Parathyroid adenoma (tissue), 2 donors: ENCODE measurements at regions not wholly inside any gene's neighbourhood (a gene's known extent, or its start where the extent isn't known, plus 50 kb on each side); places are given as distances from the start of the nearest gene placed in this dataset.

Experiments
- H2AFZ ChIP-seq: fragments of 300-600 bp; sonication (generic); one replicate; pipeline ENCODE4 v1.7.0; 2017; ENCODE audit warnings: antibody characterized with exemption, mild to moderate bottlenecking
- H3K27ac ChIP-seq: fragments of 300-600 bp; sonication (generic); one replicate; pipeline ENCODE4 v1.7.0; 2017
- H3K27me3 ChIP-seq: fragments of 300-600 bp; sonication (generic); one replicate; pipeline ENCODE4 v1.7.0; 2017; ENCODE audit warnings: low read length; ENCODE audit not compliant: control insufficient read depth, insufficient read depth
- H3K36me3 ChIP-seq: fragments of 300-600 bp; sonication (generic); one replicate; pipeline ENCODE4 v1.7.0; 2017; ENCODE audit warnings: low read length; ENCODE audit not compliant: control insufficient read depth, insufficient read depth
- H3K4me1 ChIP-seq: fragments of 300-600 bp; sonication (generic); one replicate; pipeline ENCODE4 v1.7.0; 2017; ENCODE audit warnings: control low read depth
- H3K4me2 ChIP-seq: fragments of 300-600 bp; sonication (generic); one replicate; pipeline ENCODE4 v1.7.0; 2017; ENCODE audit warnings: low read length
- H3K4me3 ChIP-seq: fragments of 300-600 bp; sonication (generic); one replicate; pipeline ENCODE4 v1.7.0; 2017; ENCODE audit warnings: low read depth, low read length
- H3K79me2 ChIP-seq: fragments of 300-600 bp; sonication (generic); one replicate; pipeline ENCODE4 v1.7.0; 2017; ENCODE audit warnings: control low read depth
- H3K9ac ChIP-seq: fragments of 300-600 bp; sonication (generic); one replicate; pipeline ENCODE4 v1.7.0; 2017; ENCODE audit warnings: mild to moderate bottlenecking
- H3K9me3 ChIP-seq: fragments of 300-600 bp; sonication (generic); one replicate; pipeline ENCODE4 v1.7.0; 2017; ENCODE audit warnings: low read length; ENCODE audit not compliant: control insufficient read depth
- TF ChIP-seq, protein P1 (sequence below): fragments of 300-600 bp; sonication (generic); IDR thresholded peaks from one replicate; pipeline ENCODE4 v1.7.0; 2017; ENCODE audit warnings: antibody characterized with exemption, mild to moderate bottlenecking
- donor health status: primary hyperparathyroidism.

GRCh38 chr1:163670989-163671757 lies 349.4 kb downstream of the NUF2 start:
- no peak overlapping the region for H3K27ac ChIP-seq

DNA sequence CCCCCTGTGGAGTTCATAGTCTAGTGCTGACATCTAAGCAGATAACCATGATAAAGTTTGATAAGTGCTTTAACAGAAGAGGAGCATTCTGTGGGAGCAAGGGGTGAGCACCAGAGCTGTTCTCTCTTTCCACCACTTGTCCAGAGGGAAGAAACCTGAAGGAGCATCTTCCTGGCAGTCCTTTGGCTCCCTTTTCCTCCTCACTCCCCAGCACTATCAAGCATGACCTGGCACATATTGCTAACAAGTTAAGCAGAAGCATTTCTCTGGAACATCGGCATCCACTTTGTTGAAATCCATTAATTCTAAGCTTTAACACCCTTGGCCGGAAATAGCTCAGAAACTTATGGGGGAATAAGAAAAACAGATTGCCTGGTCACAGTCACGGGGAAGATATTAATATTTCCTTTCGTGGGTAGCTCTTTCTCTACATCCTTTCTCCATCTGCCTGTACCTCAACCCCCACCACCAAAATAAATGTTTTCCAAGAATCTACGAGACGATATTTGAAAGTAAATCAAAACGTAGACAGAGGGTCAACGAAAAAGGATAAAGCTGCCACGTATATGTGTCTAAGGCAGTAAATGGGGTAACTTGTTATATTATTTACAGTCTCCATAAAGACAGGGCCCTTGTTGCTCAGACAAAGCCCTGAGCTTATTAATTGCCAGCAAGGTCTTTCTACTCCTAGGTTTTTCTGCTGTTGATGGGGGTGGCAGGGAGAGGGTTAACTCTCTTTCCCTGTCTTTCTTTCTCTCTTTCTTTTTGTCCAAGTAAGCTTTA lies 351.4 kb downstream of the NUF2 start:
- H3K9ac ChIP-seq, result no peak overlapping the region
- no peak overlapping the region for H3K4me3 ChIP-seq
- H3K36me3 ChIP-seq, result no peaks in the 10 kb centered on the region
- no peak overlapping the region for H3K27ac ChIP-seq
- peaks cover 2% of the 10 kb centered on the region for H3K4me1 ChIP-seq
- H3K9me3 ChIP-seq, result no peaks in the 10 kb centered on the region
- H3K4me2 ChIP-seq, result peak overlapping the region; percentile 7
- H3K27me3 ChIP-seq, result no peaks in the 10 kb centered on the region
- TF ChIP-seq, protein P1, sequence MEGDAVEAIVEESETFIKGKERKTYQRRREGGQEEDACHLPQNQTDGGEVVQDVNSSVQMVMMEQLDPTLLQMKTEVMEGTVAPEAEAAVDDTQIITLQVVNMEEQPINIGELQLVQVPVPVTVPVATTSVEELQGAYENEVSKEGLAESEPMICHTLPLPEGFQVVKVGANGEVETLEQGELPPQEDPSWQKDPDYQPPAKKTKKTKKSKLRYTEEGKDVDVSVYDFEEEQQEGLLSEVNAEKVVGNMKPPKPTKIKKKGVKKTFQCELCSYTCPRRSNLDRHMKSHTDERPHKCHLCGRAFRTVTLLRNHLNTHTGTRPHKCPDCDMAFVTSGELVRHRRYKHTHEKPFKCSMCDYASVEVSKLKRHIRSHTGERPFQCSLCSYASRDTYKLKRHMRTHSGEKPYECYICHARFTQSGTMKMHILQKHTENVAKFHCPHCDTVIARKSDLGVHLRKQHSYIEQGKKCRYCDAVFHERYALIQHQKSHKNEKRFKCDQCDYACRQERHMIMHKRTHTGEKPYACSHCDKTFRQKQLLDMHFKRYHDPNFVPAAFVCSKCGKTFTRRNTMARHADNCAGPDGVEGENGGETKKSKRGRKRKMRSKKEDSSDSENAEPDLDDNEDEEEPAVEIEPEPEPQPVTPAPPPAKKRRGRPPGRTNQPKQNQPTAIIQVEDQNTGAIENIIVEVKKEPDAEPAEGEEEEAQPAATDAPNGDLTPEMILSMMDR, result no peak
- peak overlapping the region; percentile 73 for H2AFZ ChIP-seq
- H3K79me2 ChIP-seq, result no peaks in the 10 kb centered on the region

More at GRCh38 chr1:163670989-163671757, 349.4 kb downstream of the NUF2 start:
- H3K9me3 ChIP-seq, result no peaks in the 10 kb centered on the region
- H3K4me2 ChIP-seq, result no peak overlapping the region
- peaks cover 2% of the 10 kb centered on the region for H3K4me1 ChIP-seq
- H2AFZ ChIP-seq, result no peak overlapping the region
- TF ChIP-seq, protein P1, result no peak
- H3K27me3 ChIP-seq, result no peaks in the 10 kb centered on the region
- no peaks in the 10 kb centered on the region for H3K79me2 ChIP-seq
- no peaks in the 10 kb centered on the region for H3K36me3 ChIP-seq
- H3K4me3 ChIP-seq, result no peak overlapping the region
- no peak overlapping the region for H3K9ac ChIP-seq

GRCh38 chr1:163673759-163674151 lies 352.0 kb downstream of the NUF2 start:
- TF ChIP-seq, protein P1, result no peak
- peaks cover 2% of the 10 kb centered on the region for H3K4me1 ChIP-seq
- peak overlapping the region; percentile 49 for H3K27ac ChIP-seq
- no peaks in the 10 kb centered on the region for H3K27me3 ChIP-seq
- H3K4me2 ChIP-seq, result peak overlapping the region; percentile 7
- H3K9me3 ChIP-seq, result no peaks in the 10 kb centered on the region
- H3K9ac ChIP-seq, result no peak overlapping the region
- H3K36me3 ChIP-seq, result no peaks in the 10 kb centered on the region
- no peaks in the 10 kb centered on the region for H3K79me2 ChIP-seq
- peak overlapping the region; percentile 73 for H2AFZ ChIP-seq
- no peak overlapping the region for H3K4me3 ChIP-seq

DNA sequence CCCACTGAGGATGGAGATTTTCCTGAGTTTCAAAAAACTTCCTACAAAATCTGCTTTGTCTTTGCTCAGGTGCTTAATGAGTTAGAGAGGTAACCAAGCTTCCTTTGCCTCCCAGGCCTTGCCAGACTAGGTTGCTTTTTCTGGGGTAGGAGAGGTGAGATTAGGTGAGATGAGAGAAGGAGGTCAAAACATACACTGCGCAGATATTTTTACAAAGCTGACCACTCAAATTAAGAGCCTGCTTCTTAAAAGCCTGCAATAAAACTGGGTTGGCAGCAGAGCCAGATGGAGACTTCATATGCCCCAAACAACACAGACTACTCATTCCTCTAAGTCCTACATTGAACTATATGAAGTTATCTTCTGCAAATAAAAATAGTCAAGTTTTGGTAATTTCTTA lies 352.5 kb downstream of the NUF2 start:
- Histone ChIP-seq H3K4me1 (peaks cover 2% of the 10 kb centered on the region), H3K27ac (peak overlapping the region; percentile 49)

More for the DNA sequence above, 352.5 kb downstream of the NUF2 start:
- Histone ChIP-seq H3K4me2 (no peak overlapping the region), H3K9me3 (no peaks in the 10 kb centered on the region), H3K27me3 (no peaks in the 10 kb centered on the region), H3K79me2 (no peaks in the 10 kb centered on the region), H2AFZ (peak overlapping the region; percentile 73), H3K4me3 (no peak overlapping the region), H3K36me3 (no peaks in the 10 kb centered on the region), H3K9ac (no peak overlapping the region)
- TF ChIP-seq, protein P1, result no peak
